GM18873 (cell line): ENCODE measurements at regions not wholly inside any gene's neighbourhood (a gene's known extent, or its start where the extent isn't known, plus 50 kb on each side); places are given as distances from the start of the nearest gene placed in this dataset.
"Not testable (repeated sequence)": the region's sequence is repeated elsewhere in the genome, so short reads cannot be mapped to it uniquely, and the experiment has no call there.

Source experiments
- ATAC-seq: cut with Tn5 transposase; IDR thresholded peaks from one replicate; pipeline ENCODE4 v1.9.1; 2021; ENCODE audit warnings: mild to moderate bottlenecking, moderate library complexity, moderate number of reproducible peaks; ENCODE audit not compliant: unreplicated experiment, low FRiP score

DNA sequence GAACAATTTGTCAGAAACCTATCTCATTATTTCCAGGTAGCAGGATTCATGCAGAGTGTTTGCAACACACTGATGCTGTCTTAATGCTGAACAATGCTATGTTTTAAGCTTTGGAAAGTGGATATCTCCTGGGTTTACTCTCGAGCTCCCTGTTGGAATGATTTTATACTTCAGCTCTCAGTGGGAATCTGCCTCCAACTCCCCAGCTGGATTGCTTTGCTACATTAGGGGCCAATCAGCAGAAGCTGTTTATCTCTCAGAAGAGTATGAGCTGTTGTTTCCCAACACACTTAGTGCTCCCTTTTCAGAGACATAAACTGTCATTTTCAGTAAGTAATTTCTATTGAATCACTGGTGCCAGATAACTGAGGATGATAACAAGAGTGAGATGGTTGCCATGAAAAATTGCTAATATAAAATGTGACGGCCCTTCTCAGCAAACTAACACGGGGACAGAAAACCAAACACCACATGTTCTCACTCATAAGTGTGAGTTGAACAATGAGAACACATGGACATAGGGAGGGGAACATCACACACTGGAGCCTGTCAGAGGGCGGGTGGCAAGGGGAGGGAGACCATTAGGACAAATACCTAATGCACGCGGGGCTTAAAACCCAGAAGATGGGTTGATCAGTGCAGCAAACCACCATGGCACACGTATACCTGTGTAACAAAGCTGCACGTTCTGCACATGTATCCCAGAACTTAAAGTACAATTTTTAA lies 265.9 kb upstream of the RUNX1 start:
- ATAC-seq, result no peak

GRCh38 chr21:35311985-35312384 lies 262.9 kb upstream of the RUNX1 start:
- ATAC-seq, result no peak

- no peak for ATAC-seq
Observed at GRCh38 chr21:35309316-35309715, 260.2 kb upstream of the RUNX1 start.

GRCh38 chr21:35303085-35303484 lies 254.0 kb upstream of the RUNX1 start:
- no peak for ATAC-seq

DNA sequence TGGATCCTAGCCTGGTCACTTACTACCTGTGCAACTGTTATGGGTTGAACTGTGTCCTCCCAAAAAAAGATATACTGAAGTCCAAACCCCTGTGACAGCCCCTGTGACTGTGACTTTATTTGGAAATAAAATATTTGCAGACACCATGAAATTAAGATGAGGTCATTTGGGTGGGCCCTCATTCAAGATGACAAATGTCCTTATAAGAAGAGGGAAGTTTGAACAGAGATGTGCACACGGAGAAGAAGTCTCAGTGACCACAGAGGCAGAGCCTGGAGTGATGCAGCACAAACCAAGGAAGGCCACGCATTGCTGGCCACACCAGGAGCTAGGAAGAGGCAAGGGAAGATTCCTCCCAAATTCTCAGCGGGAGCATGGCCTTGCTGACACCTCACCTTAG lies 249.7 kb upstream of the RUNX1 start:
- ATAC-seq, result no peak

DNA sequence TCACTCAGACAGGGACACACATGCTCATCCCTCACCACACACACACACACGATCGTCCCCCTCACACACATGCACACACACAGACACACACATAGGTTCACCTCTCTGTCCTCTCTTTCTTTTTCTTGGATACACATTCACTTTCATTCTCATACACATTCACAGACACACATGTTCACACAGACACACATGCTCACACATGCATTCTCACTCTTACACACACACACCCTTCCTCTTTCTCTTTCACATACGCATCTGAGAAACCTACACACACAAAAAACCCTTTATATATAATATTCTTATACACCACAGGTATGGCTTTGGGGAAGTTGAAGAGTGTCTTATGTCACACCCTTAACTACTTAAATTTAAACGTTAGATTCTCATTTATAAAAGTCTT lies 248.6 kb upstream of the RUNX1 start:
- ATAC-seq, result no peak

DNA sequence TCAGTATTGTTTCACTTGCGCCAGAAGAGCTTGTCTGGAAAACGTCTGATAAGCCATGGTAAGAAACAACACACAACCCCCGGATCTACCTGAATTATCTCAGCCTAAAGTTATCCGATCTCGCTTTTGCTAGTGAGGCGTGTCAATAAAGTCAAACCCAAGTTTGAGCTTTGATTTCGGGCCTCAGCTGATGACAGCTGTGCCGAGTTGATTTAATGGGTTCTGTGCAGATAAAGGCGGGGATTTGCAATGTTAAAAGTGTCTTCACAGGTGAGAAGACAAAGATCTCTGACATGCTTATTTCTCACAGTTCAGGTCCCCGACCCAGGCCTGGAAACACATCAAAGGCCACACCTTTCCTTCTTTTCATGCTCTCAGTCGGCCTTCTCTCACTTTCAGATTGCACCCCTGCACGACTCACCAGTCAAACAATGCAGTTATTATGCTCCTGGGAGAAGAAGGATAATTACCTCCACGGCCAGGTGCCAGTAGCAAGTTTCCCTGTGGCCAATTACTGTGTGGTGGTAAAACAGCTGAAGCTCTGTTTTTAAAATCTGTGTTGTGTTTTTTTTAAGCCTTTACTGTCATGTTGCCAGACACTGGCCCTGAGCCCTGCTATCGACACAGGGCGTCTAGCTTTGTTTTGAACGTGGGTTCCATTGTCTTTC lies 245.3 kb upstream of the RUNX1 start:
- no peak for ATAC-seq

GRCh38 chr21:35291973-35292627 lies 243.0 kb upstream of the RUNX1 start:
- no peak for ATAC-seq

DNA sequence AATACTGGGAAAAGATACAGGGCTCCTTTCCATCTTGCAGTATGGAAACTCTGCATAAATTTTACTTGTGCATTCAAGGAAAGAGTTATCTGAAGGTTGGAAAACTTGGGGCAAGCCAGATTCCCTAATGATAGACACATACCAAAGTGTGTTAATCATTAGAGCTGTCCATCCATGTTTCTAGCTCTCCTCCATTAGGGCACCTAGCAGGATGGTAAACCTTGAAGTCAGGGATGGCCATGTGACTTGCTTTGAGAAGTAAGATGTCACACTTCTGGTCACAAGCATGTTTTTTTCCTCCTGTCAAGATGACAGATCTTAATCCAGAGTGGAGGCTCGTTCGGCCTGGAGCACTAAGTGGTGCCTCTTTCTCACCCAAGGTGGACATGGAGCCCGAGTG lies 241.9 kb upstream of the RUNX1 start:
- ATAC-seq, result no peak

- ATAC-seq, result no peak
Observed at GRCh38 chr21:35288238-35288637, 239.1 kb upstream of the RUNX1 start.

DNA sequence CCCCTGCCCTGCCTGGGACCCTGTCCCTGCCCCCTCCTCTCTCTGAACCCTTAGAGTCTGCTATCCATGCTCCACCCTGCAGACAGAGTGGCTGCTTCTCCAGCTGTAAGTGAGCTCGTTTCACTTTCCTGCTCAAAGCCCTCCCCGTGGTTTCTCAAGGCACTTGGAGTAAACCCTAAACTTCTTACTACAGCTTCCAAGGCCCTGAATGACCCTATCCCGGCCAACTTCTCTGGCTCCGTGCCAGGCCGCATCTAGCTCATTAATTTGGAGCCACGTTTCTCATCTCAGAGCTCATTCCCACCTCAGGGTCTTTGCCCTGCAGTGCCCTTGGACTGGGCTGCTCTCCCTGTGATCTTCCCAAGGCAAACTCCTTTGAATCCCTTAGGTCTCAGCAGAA lies 235.1 kb upstream of the RUNX1 start:
- no peak for ATAC-seq

GRCh38 chr21:35282944-35283343 lies 233.8 kb upstream of the RUNX1 start:
- ATAC-seq, result no peak

- ATAC-seq, result no peak
Observed at GRCh38 chr21:35281956-35282355, 232.9 kb upstream of the RUNX1 start.

DNA sequence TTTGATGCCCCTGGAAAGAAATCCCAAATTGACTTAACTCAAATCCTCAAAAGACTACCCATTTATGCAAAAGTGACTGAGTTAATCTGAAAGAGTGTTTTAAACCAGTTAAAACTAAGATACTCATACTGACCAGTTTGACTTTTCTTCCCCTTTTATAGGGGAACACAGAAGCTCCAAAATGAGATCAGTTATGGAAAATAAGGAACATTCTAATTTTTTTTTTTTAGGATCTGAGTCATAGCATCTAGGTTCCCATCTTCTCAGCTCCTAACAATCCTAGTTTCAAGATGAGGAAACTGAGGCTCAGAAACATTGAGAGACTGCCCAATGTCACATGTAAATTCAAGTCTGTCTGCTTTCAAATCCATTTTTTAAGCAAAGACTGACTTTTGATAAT lies 231.1 kb upstream of the RUNX1 start:
- ATAC-seq, result no peak

GRCh38 chr21:35275776-35276175 lies 226.7 kb upstream of the RUNX1 start:
- ATAC-seq, result no peak

DNA sequence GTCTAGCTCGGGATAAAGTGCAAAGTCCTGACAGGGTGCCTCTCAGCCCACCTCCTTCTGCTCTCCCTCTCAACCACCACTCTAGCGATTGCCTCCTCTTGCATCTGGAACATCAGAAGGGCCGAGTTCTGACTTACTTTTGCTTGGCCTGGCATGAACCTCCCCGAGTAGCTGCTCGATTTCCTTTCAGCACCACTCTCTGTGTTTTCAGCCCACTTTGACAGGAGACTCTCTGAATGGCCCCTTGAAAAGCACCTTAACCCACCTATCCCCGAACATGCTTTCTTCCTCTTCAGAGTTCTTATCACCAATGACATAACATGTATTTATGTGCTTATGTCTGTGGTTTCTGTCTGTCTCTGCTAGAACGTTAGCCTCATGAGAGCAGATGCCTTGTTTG lies 225.8 kb upstream of the RUNX1 start:
- no peak for ATAC-seq

- ATAC-seq, result no peak
Observed at GRCh38 chr21:35274090-35274489, 225.0 kb upstream of the RUNX1 start.

DNA sequence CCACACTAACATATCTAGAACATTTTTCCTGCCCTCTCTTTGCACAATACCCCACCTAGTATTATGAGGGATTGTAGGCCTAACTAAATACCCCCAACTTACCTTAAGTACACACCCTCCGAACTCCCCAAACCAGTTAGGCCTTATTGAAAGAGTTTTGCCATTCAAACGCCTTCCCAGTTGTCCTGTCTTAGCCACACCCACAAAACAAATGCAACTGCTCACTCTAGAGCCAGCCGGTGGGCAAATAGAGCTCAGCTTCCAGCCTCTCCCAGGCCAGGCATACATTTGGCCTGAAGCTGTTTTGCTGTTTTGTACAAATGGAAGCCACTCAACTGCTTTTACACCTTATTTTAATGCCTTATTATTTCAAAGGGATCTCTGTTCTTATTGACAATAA lies 224.2 kb upstream of the RUNX1 start:
- no peak for ATAC-seq

DNA sequence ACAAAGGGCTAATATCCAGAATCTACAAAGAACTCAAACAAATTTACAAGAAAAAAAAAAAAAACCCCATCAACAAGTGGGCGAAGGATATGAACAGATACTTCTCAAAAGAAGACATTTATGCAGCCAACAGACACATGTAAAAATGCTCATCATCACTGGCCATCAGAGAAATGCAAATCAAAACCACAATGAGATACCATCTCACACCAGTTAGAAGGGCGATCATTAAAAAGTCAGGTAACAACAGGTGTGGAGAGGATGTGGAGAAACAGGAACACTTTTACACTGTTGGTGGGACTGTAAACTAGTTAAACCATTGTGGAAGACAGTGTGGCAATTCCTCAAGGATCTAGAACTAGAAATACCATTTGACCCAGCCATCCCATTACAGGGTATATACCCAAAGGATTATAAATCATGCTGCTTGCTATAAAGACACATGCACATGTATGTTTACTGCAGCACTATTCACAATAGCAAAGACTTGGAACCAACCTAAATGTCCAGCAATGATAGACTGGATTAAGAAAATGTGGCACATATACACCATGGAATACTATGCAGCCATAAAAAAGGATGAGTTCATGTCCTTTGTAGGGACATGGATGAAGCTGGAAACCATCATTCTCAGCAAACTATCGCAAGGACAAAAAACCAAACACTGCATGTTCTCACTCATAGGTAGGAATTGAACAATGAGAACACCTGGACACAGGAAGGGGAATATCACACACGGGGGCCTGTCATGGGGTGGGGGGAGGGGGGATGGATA lies 222.4 kb upstream of the RUNX1 start:
- ATAC-seq, result not testable (repeated sequence)

DNA sequence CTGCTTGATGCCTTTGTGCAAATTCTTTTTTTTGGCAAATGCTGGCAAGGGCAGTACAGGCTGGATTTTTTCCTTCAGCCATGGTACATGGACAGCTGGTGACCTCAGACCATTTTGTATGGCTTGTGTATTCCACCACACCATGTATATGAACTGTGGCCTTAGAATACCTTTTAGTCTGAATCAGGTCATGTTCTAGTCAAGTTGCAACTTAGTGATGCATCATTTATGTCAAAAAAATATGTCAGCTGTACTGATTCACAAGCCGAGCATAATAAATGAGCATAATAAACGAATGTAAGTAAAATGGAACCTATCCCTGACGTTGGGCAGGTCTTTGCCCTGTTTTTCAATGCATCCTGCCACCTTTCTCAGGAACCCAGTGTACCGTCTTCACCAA lies 219.7 kb upstream of the RUNX1 start:
- ATAC-seq, result no peak

DNA sequence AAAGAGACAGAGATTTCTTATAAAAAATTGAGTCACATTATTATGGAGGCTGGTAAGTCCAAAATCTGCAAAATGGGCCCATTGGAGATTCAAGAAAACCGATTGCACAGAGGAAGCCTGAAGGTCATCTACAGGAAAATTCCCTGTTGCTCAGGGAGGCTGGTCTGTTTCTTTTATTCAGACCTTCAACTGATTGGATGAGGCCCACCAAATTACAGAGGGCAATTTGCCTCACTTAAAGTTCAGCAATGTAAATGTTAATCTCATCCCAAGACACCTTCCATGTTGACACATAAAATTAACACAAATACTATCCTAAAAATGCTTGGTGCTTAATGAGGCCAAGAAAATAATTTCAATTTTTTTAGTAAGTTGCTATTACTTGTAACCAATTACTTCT lies 219.2 kb upstream of the RUNX1 start:
- no peak for ATAC-seq
